GM12874 (cell line): ENCODE measurements at regions not wholly inside any gene's neighbourhood (a gene's known extent, or its start where the extent isn't known, plus 50 kb on each side); places are given as distances from the start of the nearest gene placed in this dataset.

Experiments
- CTCF ChIP-seq: IDR thresholded peaks from 2 replicates; pipeline ENCODE4 v1.5.1; 2011; ENCODE audit warnings: low read depth, mild to moderate bottlenecking, control low read depth, low read length, moderate library complexity; ENCODE audit not compliant: insufficient read depth

- TF ChIP-seq CTCF, result no peak
These were observed 372.3 kb downstream of the CPS1 start for GRCh38 chr2:210928714-210929113.

GRCh38 chr2:210938228-210938627 lies 381.8 kb downstream of the CPS1 start:
- no peak for TF ChIP-seq CTCF

- TF ChIP-seq CTCF, result no peak
These were observed 390.0 kb downstream of the CPS1 start for GRCh38 chr2:210946395-210946794.

GRCh38 chr2:210954386-210954907 lies 398.0 kb downstream of the CPS1 start:
- no peak for TF ChIP-seq CTCF

- no peak for TF ChIP-seq CTCF
These were observed 399.2 kb downstream of the CPS1 start for GRCh38 chr2:210955591-210955990.

- no peak for TF ChIP-seq CTCF
These were observed 399.7 kb downstream of the CPS1 start for GRCh38 chr2:210956101-210956500.

GRCh38 chr2:210961249-210961648 lies 404.9 kb downstream of the CPS1 start:
- TF ChIP-seq CTCF, result no peak
